Coronary artery (tissue), 2 donors: ENCODE measurements at regions not wholly inside any gene's neighbourhood (a gene's known extent, or its start where the extent isn't known, plus 50 kb on each side); places are given as distances from the start of the nearest gene placed in this dataset.

Experiments used
- DNase-seq: peaks from one replicate; pipeline ENCODE4 v3.0.0-alpha.2; 2017; ENCODE audit warnings: low spot score
- H3K27ac ChIP-seq, 2 donors: fragments of 200-600 bp; sonication (generic); one replicate each; pipeline ENCODE4 v1.5.1; 2016 to 2019
- H3K4me3 ChIP-seq: fragments of 200-600 bp; sonication (generic); 2 replicates; pipeline ENCODE4 v1.5.1; 2016; ENCODE audit warnings: mild to moderate bottlenecking, moderate library complexity
- CTCF ChIP-seq: fragments of 200-600 bp; sonication (generic); IDR thresholded peaks from one replicate; pipeline ENCODE4 v1.5.1; 2019; ENCODE audit warnings: antibody characterized with exemption

GRCh38 chr12:27396216-27396815 is 50.2 kb upstream of the SMCO2 start:
- Histone ChIP-seq H3K4me3 (no peak overlapping the region), H3K27ac (no peak overlapping the region)
- TF ChIP-seq CTCF, result no peak
- DNase-seq, result no peak
